ENCODE measurements at regions not wholly inside any gene's neighbourhood (a gene's known extent, or its start where the extent isn't known, plus 50 kb on each side); places are given as distances from the start of the nearest gene placed in this dataset.
A peak's percentile ranks its signal among the peaks of the same experiment; 100 is the strongest.

DNA sequence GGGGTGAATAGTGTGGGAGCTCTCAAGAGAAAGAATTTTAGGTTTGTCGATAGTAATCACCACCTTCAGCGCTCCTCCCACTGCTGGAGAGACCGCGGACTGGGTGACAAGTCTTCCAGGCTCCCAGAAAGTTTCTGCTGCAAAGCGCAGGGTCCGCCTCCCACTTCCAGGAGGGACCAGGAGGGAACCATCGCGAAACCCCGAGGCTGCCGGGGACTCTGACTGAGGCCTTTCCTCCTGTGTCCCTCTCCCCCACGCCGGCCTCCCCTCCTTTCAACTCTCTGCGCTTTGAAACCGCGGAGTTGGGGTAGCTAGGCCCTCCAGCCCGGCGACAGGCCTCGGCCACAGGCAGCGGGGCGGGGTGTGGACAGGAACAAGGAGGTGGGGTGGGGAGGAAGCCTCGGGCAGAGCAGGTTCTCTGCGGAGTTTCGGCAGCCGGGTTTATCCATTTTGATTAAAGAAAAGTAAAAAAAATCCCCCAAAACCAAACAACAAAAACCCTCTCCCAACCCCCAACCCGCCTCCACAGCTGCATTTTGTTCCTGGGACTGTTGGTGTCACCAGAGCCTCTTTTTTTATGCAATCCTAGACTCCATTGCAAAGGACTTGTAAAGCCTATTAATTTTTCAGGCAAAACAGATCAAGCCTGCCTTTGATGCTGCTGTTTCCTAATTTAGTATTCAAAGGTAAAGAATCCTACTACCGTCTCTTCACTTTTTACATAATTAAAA lies 157.2 kb downstream of the TM9SF2 start:
- Mint-ChIP-seq H3K4me1 (peaks cover 10% of the 10 kb centered on the region), H3K36me3 (no peaks in the 10 kb centered on the region), H3K27me3 (no peaks in the 10 kb centered on the region), H3K27ac (no peak overlapping the region), H3K4me3 (peak overlapping the region; percentile 81), H3K9me3 (no peaks in the 10 kb centered on the region)
- ATAC-seq (ENCODE audit: low read depth), result peak; percentile 48
- peak in 1 of 2 donors; percentile 21 for DNase-seq (ENCODE audit: low spot score in 2 of 2)

DNA sequence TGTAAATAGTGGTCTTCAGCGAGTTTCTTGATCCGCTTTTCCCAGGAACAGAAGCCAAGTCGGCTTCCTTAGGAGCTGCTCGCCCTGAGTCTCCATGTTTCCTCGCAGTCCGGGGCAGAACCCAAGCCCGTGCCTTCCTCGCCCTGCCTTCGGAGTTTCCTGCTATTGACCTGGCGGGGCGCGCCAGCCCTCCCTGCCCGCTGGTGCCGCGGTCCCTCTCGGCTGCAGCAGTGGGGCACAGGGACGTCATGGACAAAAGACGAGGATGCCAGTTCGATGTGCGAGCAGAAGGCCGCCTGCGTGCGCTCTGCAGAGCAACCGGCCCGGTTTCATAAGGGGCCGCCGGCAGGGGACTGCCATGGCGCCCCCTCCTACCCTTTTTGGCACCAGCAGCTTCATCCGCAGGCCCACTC lies 156.6 kb downstream of the TM9SF2 start:
- H3K4me1 Mint-ChIP-seq, result peaks cover 10% of the 10 kb centered on the region
- H3K27ac Mint-ChIP-seq, result no peak overlapping the region
- ATAC-seq (ENCODE audit: low read depth) (peak; percentile 34), DNase-seq (ENCODE audit: low spot score in 2 of 2) (peak in 1 of 2 donors; percentile 16)
- peak overlapping the region; percentile 81 for H3K4me3 Mint-ChIP-seq
- no peaks in the 10 kb centered on the region for H3K9me3 Mint-ChIP-seq
- H3K27me3 Mint-ChIP-seq, result no peaks in the 10 kb centered on the region
- H3K36me3 Mint-ChIP-seq, result no peaks in the 10 kb centered on the region

DNA sequence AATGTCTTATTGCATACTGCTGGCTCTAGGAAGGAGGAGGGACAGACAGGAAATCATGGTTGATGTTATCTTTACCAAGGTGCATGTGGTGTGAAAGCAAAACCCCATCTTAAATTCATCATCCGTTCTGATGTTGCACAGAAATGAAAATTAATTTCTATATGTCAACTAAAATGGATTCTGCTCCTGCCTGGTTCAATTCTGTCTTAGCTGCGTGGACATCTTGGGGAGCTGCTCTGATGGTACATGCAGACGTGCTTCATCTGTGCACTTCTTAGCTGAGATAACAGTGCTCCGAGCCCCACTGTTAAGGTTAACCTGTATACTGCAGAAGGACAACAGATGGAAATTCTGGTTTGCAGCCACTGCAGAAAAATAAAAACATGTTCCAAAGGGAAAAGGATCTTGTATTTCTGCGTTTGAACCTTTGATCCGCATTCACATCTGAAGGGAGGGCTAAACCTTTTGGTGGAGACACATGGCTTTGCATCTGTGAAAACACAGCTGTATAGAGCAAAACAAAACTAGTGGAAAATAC lies 155.6 kb downstream of the TM9SF2 start:
- Mint-ChIP-seq H3K27me3 (no peaks in the 10 kb centered on the region), H3K27ac (no peak overlapping the region), H3K9me3 (no peaks in the 10 kb centered on the region), H3K36me3 (no peaks in the 10 kb centered on the region), H3K4me3 (no peak overlapping the region), H3K4me1 (peaks cover 10% of the 10 kb centered on the region)
- ATAC-seq (ENCODE audit: low read depth) (no peak), DNase-seq (ENCODE audit: low spot score in 2 of 2) (no peak)

DNA sequence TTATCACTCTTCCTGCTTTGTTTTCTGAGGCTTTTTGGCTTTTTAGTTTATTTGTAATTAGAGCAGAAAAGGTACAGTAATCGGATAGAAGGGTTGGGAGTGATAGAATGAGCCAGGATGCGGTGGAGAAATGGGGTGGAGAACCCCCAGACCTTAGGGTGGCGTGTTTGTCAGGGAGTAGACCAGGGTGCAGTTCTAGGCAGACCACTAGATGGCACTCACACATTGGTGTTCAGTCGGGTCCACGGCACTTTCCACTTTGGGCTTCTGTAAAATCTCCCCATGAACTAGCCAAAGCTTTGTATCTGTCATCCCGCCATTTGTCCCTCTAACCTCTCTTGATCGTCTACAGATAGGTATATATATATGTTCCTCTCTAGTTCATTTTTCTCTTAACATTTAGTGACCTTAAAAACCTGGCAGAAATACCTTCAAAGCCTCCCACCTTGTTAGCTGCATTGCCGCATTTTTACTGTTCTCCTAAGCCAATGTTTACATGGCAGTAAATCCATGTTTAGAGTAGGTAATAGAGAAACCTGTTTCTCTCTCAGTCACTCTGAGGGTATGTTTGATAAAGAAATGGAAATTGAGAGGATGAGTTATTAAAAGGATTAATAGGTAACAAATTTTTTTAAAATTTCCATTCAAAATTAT lies 154.9 kb downstream of the TM9SF2 start:
- Mint-ChIP-seq H3K27ac (no peak overlapping the region), H3K9me3 (no peaks in the 10 kb centered on the region), H3K4me1 (peaks cover 10% of the 10 kb centered on the region), H3K4me3 (no peak overlapping the region), H3K27me3 (no peaks in the 10 kb centered on the region), H3K36me3 (no peaks in the 10 kb centered on the region)
- peak; percentile 76 for ATAC-seq (ENCODE audit: low read depth)
- peak; percentile 70 to 75 for DNase-seq (ENCODE audit: low spot score in 2 of 2)

DNA sequence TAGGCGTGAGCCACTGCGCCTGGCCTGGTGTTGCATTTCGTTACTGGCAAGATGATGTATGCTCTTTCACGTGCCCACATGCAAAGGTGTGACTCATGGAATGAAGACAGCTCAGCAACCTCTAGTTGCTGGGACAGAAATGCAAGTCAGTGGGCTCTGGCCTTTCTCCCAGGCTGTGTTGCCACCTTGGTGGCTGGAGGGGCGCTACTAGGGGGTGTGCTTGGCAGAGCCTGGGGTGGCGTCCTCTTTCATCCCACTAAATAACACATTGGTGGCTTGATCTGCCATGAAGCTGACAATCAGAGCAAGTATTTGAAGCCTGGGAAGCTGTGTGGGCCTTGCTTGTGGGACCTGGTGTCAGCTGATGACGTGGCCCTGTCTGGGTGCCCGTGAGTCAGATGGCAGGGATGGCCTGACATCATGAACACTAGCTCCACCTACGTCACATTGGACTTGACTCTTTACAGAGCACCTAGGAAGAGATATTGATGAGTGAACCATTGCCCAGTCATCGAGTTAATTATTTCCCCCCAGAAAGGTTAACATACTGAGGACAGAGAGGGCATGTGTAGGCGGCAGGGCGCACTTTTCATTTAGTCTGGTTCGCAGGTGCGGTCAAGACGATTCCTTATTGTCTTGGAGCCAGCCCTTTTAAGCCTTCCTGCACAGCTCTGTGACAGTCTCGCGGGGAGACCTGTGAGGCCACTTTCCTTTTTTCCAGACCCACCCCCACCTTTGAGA lies 154.2 kb downstream of the TM9SF2 start:
- H3K27ac Mint-ChIP-seq, result no peak overlapping the region
- no peaks in the 10 kb centered on the region for H3K27me3 Mint-ChIP-seq
- H3K9me3 Mint-ChIP-seq, result no peaks in the 10 kb centered on the region
- DNase-seq (ENCODE audit: low spot score in 2 of 2) (no peak), ATAC-seq (ENCODE audit: low read depth) (no peak)
- H3K4me3 Mint-ChIP-seq, result no peak overlapping the region
- peaks cover 3% of the 10 kb centered on the region for H3K36me3 Mint-ChIP-seq
- peaks cover 13% of the 10 kb centered on the region for H3K4me1 Mint-ChIP-seq

DNA sequence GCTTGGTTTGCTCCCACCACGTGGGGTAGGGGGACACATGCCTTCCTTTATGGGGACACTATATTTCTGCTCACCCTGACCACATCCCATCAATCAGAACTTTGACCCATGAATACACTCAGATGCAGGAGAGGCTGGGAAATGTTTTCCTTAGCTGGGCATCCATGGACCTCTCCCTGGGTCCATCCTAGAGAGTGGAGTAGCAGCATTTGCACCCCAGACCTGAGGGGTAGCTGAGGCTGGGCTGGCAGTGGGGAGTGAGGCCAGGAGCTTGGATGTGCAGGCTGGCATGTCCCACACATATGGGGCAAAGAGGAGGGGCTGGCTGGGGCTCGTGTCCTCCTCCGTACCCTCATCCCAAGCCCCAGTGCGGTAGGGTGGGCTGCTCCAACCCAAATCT lies 152.8 kb downstream of the TM9SF2 start:
- ATAC-seq (ENCODE audit: low read depth), result no peak
- Mint-ChIP-seq H3K4me1 (peaks cover 13% of the 10 kb centered on the region), H3K36me3 (peaks cover 3% of the 10 kb centered on the region), H3K9me3 (no peaks in the 10 kb centered on the region), H3K4me3 (no peak overlapping the region), H3K27ac (peak overlapping the region; percentile 10), H3K27me3 (no peaks in the 10 kb centered on the region)
- no peak for DNase-seq (ENCODE audit: low spot score in 2 of 2)

DNA sequence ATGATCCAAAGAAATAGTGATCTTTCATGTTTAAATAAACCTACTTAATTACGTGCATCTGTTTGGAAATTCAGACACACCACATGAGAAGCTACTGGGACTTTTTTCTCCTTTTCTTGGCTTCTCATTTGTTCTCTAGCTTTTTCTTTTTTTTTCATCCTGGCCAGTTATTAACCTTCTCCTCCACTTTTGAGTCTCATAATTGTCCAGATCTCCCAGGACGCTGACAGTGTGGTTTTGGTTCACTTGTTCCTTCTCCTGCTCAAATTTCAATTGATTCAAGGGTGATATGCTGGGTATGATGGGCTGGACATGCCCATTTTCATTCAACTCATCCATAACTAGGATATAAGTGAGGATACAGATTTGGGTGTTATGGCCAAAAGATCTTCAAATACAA lies 152.3 kb downstream of the TM9SF2 start:
- ATAC-seq (ENCODE audit: low read depth), result no peak

DNA sequence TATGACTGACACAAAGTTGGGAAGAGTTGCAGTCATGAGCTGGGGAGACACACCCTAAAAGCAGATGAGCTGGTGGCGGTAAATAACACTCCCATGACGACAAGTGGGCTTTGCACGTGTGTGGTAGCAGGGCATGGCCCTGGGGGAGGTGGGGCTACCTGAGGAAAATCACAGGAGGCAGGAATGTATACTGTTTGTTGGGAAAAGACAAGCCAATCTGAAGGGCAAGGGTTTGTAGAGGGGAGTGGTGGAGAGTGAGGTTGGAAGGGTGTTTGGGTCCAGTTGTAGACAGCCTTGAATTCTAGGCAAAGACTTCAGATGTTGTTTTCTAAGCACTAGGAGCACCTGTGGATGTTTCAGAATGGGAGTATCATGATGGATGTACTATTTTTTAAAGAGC lies 151.6 kb downstream of the TM9SF2 start:
- no peaks in the 10 kb centered on the region for H3K9me3 Mint-ChIP-seq
- no peak for DNase-seq (ENCODE audit: low spot score in 2 of 2)

More for the DNA sequence above, 152.3 kb downstream of the TM9SF2 start:
- Mint-ChIP-seq H3K36me3 (peaks cover 3% of the 10 kb centered on the region), H3K27ac (no peak overlapping the region), H3K4me3 (no peak overlapping the region), H3K27me3 (no peaks in the 10 kb centered on the region), H3K9me3 (no peaks in the 10 kb centered on the region), H3K4me1 (peaks cover 13% of the 10 kb centered on the region)
- no peak for DNase-seq (ENCODE audit: low spot score in 2 of 2)

DNA sequence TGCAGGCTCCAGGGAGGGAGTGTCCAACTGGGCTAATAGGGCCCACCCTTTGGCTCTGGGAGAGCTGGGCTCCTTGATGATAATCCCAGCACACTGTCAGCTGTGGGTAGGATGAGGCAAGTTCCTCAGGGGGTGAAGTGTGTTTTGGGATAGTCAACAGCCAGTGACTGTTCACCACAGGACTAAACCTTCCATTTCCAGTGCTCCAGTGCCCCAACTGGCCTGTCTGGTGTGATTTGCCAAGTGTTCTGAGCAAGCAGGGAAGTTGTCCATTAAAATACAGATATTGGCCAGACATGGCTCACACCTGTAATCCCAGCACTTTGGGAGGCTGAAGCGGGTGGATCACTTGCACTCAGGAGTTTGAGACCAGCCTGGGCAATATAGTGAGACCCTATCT lies 150.9 kb downstream of the TM9SF2 start:
- no peak overlapping the region for H3K4me3 Mint-ChIP-seq
- no peak overlapping the region for H3K27ac Mint-ChIP-seq
- DNase-seq (ENCODE audit: low spot score in 2 of 2) (no peak), ATAC-seq (ENCODE audit: low read depth) (no peak)
- no peaks in the 10 kb centered on the region for H3K27me3 Mint-ChIP-seq
- H3K9me3 Mint-ChIP-seq, result no peaks in the 10 kb centered on the region
- H3K36me3 Mint-ChIP-seq, result peaks cover 3% of the 10 kb centered on the region
- H3K4me1 Mint-ChIP-seq, result peaks cover 9% of the 10 kb centered on the region

More for the DNA sequence above, 151.6 kb downstream of the TM9SF2 start:
- H3K4me3 Mint-ChIP-seq, result no peak overlapping the region
- ATAC-seq (ENCODE audit: low read depth), result no peak
- H3K27me3 Mint-ChIP-seq, result no peaks in the 10 kb centered on the region
- H3K36me3 Mint-ChIP-seq, result peaks cover 3% of the 10 kb centered on the region
- peaks cover 12% of the 10 kb centered on the region for H3K4me1 Mint-ChIP-seq
- no peak overlapping the region for H3K27ac Mint-ChIP-seq

DNA sequence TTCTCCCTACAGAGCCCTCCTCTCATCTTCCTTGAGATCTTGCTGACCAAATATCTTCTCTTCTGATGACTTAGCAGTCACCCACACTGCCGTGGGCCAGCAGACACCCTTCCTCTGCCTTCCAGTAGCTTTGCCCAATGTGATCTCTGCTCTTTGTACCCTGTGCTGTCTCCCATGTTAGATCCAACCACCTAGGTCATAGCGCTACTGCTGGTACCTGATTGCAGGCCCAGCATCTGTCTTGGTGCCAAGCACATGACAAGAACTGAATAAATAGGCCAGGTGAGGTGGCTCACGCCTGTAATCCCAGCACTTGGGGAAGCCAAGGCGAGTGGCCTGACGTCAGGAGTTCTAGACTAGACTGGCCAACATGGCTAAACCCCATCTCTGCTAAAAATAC lies 149.7 kb downstream of the TM9SF2 start:
- DNase-seq (ENCODE audit: low spot score in 2 of 2) (no peak), ATAC-seq (ENCODE audit: low read depth) (no peak)
- no peaks in the 10 kb centered on the region for H3K27me3 Mint-ChIP-seq
- no peak overlapping the region for H3K27ac Mint-ChIP-seq
- H3K36me3 Mint-ChIP-seq, result peaks cover 3% of the 10 kb centered on the region
- H3K4me3 Mint-ChIP-seq, result no peak overlapping the region
- H3K4me1 Mint-ChIP-seq, result peaks cover 6% of the 10 kb centered on the region
- H3K9me3 Mint-ChIP-seq, result no peaks in the 10 kb centered on the region

DNA sequence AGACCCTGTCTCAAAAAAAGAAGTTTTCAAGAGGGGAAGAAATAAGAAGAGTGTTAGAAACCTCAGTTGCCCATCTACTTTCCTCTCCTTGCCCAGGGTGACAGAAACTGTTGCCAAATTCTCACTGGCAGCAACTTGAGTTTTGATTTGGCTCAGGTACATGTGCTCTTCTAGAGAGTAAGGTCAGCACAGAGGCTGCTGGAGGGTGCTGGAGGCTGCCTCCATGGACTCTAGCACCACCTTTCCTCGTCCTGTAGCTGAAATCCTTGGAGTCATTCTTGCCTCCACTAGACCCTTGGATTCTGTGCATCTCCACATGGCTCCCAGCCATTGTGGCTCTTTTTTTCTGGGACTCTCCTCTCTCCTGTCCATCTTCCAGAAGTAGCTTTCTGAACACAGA lies 149.1 kb downstream of the TM9SF2 start:
- Mint-ChIP-seq H3K9me3 (no peaks in the 10 kb centered on the region), H3K4me3 (no peak overlapping the region), H3K36me3 (peaks cover 3% of the 10 kb centered on the region), H3K27ac (no peak overlapping the region), H3K27me3 (no peaks in the 10 kb centered on the region), H3K4me1 (peaks cover 3% of the 10 kb centered on the region)
- ATAC-seq (ENCODE audit: low read depth) (no peak), DNase-seq (ENCODE audit: low spot score in 2 of 2) (no peak)

DNA sequence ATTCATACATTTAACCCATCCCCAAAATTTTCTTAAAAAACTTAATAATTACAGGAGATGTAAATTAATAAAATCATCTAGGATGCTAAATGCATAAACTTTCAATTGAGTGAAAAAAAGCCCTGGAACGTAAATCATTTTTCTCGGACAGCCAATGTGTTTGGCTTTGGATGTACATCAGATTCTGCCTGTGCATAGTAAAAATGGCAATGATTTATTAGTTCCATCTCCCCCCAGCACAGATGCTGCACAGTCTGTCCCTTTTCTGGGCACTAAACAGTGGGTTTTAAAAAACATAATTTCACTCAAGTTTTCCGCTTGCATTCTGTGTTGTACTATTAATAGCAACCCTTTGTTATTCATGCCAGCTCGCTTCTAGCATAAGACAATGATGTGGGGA lies 147.7 kb downstream of the TM9SF2 start:
- ATAC-seq (ENCODE audit: low read depth), result no peak
- Mint-ChIP-seq H3K36me3 (peaks cover 4% of the 10 kb centered on the region), H3K4me3 (no peak overlapping the region)

DNA sequence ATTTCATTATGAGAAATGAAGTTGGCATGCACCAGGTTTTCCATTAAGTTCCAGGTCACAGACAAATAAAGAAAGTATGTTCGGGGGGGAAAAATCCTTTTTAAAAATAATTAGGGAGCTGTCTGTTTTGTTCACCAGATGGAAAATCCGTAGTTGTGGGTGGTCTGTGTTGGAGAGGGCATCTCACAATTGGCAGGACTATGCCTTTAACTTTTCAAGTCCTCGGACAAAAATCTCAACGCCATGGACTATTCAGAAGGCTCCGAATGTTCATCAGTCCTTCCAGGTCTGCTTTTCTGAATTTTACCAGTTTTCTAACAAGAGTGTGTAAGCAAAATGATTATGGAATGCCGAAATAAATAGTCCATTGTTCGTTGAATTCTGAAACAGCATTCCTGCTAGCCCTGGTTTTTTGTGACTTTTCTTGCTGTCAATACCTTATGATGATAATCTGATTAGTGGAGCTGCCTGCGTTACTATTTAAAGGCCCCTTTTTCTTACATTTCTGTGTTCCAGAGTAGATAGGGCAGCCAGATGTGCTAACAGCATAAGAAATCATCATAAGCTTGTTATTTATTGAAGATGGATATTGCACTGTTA lies 146.9 kb downstream of the TM9SF2 start:
- ATAC-seq (ENCODE audit: low read depth) (no peak), DNase-seq (ENCODE audit: low spot score in 2 of 2) (no peak)
- peaks cover 9% of the 10 kb centered on the region for H3K4me1 Mint-ChIP-seq
- H3K27ac Mint-ChIP-seq, result no peak overlapping the region
- H3K9me3 Mint-ChIP-seq, result no peaks in the 10 kb centered on the region
- H3K4me3 Mint-ChIP-seq, result no peak overlapping the region
- H3K27me3 Mint-ChIP-seq, result no peaks in the 10 kb centered on the region
- peaks cover 5% of the 10 kb centered on the region for H3K36me3 Mint-ChIP-seq

More for the DNA sequence above, 147.7 kb downstream of the TM9SF2 start:
- peaks cover 9% of the 10 kb centered on the region for H3K4me1 Mint-ChIP-seq
- H3K9me3 Mint-ChIP-seq, result no peaks in the 10 kb centered on the region
- no peak overlapping the region for H3K27ac Mint-ChIP-seq
- H3K27me3 Mint-ChIP-seq, result no peaks in the 10 kb centered on the region
- DNase-seq (ENCODE audit: low spot score in 2 of 2), result no peak

DNA sequence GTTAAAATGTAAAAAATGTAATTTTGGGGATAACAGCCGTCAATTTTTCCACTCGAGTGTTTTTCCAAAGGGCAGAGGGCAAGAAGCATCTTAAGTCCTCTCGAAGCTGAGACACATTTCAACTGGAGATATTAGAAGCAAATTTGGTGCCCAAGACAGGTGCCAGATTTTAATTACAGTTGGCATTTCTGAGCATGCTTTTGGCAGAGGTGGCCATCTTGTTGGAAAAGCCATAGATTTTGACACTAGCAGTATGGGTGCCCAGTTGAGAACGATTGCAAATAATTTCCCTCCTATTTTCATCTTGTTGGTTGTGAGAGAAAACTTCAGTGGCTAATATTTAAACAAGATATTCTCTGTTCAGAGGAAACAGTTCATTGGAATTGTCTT lies 146.3 kb downstream of the TM9SF2 start:
- no peak overlapping the region for H3K27ac Mint-ChIP-seq
- no peaks in the 10 kb centered on the region for H3K9me3 Mint-ChIP-seq
- ATAC-seq (ENCODE audit: low read depth), result no peak
- no peak for DNase-seq (ENCODE audit: low spot score in 2 of 2)
- peaks cover 9% of the 10 kb centered on the region for H3K4me1 Mint-ChIP-seq
- no peak overlapping the region for H3K4me3 Mint-ChIP-seq
- H3K36me3 Mint-ChIP-seq, result peaks cover 5% of the 10 kb centered on the region
- no peaks in the 10 kb centered on the region for H3K27me3 Mint-ChIP-seq

Data from memory B cell (primary cell).